GM12878 (cell line): ENCODE measurements at regions not wholly inside any gene's neighbourhood (a gene's known extent, or its start where the extent isn't known, plus 50 kb on each side); places are given as distances from the start of the nearest gene placed in this dataset.

Experiments
- ATAC-seq: fragments of 200-7000 bp; cut with Tn5 transposase; 3 replicates; pipeline ENCODE4 v1.9.1; 2020; ENCODE audit warnings: mild to moderate bottlenecking, moderate library complexity
- BruUV-seq: library from RNA; stranded (reverse); fragments of 400-500 nt; replicated peaks from 2 replicates; lab custom pipeline; 2021; lab: Mats Ljungman, UMichigan
- CTCF ChIA-PET: fragments of 300-600 bp; sonication (Branson Sonifier 250); formaldehyde crosslinking; extraction: SDS; loops from one replicate; lab custom pipeline; 2021; ENCODE audit warnings: inconsistent platforms; lab: Yijun Ruan, JAX
- POLR2A ChIA-PET: fragments of 350-600 bp; formaldehyde crosslinking; extraction: SDS; loops from one replicate; lab custom pipeline; 2021; ENCODE audit warnings: inconsistent platforms; lab: Charles Lee
- RAD21 ChIA-PET: fragments of 300-600 bp; sonication (Branson Sonifier 250); formaldehyde crosslinking; loops from one replicate; lab custom pipeline; 2023; ENCODE audit warnings: antibody characterized with exemption; ENCODE audit not compliant: unreplicated experiment; lab: Charles Lee
- SMC1A ChIA-PET: fragments of 300-600 bp; sonication (Branson Sonifier 250); formaldehyde crosslinking; loops from one replicate; lab custom pipeline; 2023; ENCODE audit not compliant: unreplicated experiment, uncharacterized antibody; lab: Charles Lee
- DNase-seq: peaks from one replicate; pipeline ENCODE4 v3.0.0-alpha.2; 2011; ENCODE audit warnings: low read depth, low spot score
- FAIRE-seq: peaks from 3 replicates; lab custom pipeline; 2011; peaks lifted over from hg19 to GRCh38; lab: Jason Lieb, UNC
- H2AFZ ChIP-seq: 2 replicates; pipeline ENCODE4 v1.6.0; 2011; ENCODE audit warnings: low read depth, low read length, control low read depth; ENCODE audit not compliant: control insufficient read depth
- H3K27ac ChIP-seq: 2 replicates; pipeline ENCODE4 v1.5.1; 2011; ENCODE audit warnings: control low read depth; ENCODE audit not compliant: control insufficient read depth, insufficient read depth
- H3K27me3 ChIP-seq, 2 experiments: replicated peaks in 1 of 2; 2 replicates each; pipeline versions ENCODE4 v1.6.0 to v1.6.1; 2011; ENCODE audit warnings: low read length in 1 of 2; ENCODE audit not compliant: control insufficient read depth in 2 of 2, insufficient read depth in 2 of 2
- H3K36me3 ChIP-seq, 2 experiments: 2 replicates each; pipeline ENCODE4 v1.5.1; 2011; ENCODE audit warnings: low read length in 1 of 2; ENCODE audit not compliant: control insufficient read depth in 2 of 2, insufficient read depth in 2 of 2
- H3K4me1 ChIP-seq: 2 replicates; pipeline ENCODE4 v1.6.1; 2011; ENCODE audit warnings: mild to moderate bottlenecking, low read length, moderate library complexity, mixed read lengths; ENCODE audit not compliant: control insufficient read depth, insufficient read depth
- H3K4me2 ChIP-seq: 2 replicates; pipeline ENCODE4 v1.6.0; 2011; ENCODE audit warnings: control low read depth; ENCODE audit not compliant: control insufficient read depth, insufficient read depth
- H3K4me3 ChIP-seq: fragments of 200-600 bp; sonication (generic); 2 replicates; pipeline ENCODE4 v1.5.1; 2016
- H3K79me2 ChIP-seq: 2 replicates; pipeline ENCODE4 v1.6.0; 2011; ENCODE audit warnings: low read length; ENCODE audit not compliant: control insufficient read depth, insufficient read depth
- H3K9ac ChIP-seq: 2 replicates; pipeline ENCODE4 v1.8.0; 2011; ENCODE audit warnings: low read length, control low read depth, mixed read lengths; ENCODE audit not compliant: control insufficient read depth, insufficient read depth
- H3K9me3 ChIP-seq: replicated peaks from 3 replicates; pipeline ENCODE4 v1.5.1; 2011; ENCODE audit warnings: mild to moderate bottlenecking, low read length; ENCODE audit not compliant: control insufficient read depth, insufficient read depth
- H4K20me1 ChIP-seq: 2 replicates; pipeline ENCODE4 v1.6.0; 2011; ENCODE audit not compliant: control insufficient read depth, insufficient read depth
- BMI1 ChIP-seq: fragments of 450-650 bp; IDR thresholded peaks from 2 replicates; pipeline ENCODE4 v1.6.1; 2016; ENCODE audit warnings: mild to moderate bottlenecking, moderate library complexity, borderline replicate concordance
- CREM ChIP-seq: IDR thresholded peaks from 2 replicates; pipeline ENCODE4 v1.6.1; 2014; ENCODE audit warnings: antibody characterized with exemption, low read depth
- HDGF ChIP-seq: fragments of 450-650 bp; IDR thresholded peaks from 2 replicates; pipeline ENCODE4 v1.6.1; 2016; ENCODE audit warnings: antibody characterized with exemption
- IKZF1 ChIP-seq: fragments of 450-650 bp; conservative IDR thresholded peaks from 2 replicates; pipeline ENCODE4 v1.6.1; 2017; ENCODE audit warnings: antibody characterized with exemption, mild to moderate bottlenecking
- JUND ChIP-seq: IDR thresholded peaks from 2 replicates; pipeline ENCODE4 v1.6.1; 2012; ENCODE audit warnings: low read depth, mild to moderate bottlenecking, low read length, improper control_type of control experiment, moderate library complexity
- KDM1A ChIP-seq: fragments of 200-600 bp; sonication (generic); IDR thresholded peaks from 2 replicates; pipeline ENCODE4 v1.6.1; 2016; ENCODE audit warnings: borderline replicate concordance
- NFIC ChIP-seq: IDR thresholded peaks from 2 replicates; pipeline ENCODE4 v1.6.1; 2012; ENCODE audit warnings: low read depth, mild to moderate bottlenecking, inconsistent platforms, low read length, moderate library complexity
- NFYB ChIP-seq: IDR thresholded peaks from 2 replicates; pipeline ENCODE4 v1.6.1; 2011; ENCODE audit warnings: low read depth, mild to moderate bottlenecking, low read length, improper control_type of control experiment, moderate library complexity; ENCODE audit not compliant: insufficient read depth
- PAX8 ChIP-seq: fragments of 450-650 bp; IDR thresholded peaks from 2 replicates; pipeline ENCODE4 v1.6.1; 2017; ENCODE audit warnings: mild to moderate bottlenecking, moderate library complexity
- RAD51 ChIP-seq: fragments of 450-650 bp; IDR thresholded peaks from 2 replicates; pipeline ENCODE4 v1.6.1; 2016; ENCODE audit warnings: moderate library complexity, mild to moderate bottlenecking, inconsistent platforms
- STAT1 ChIP-seq: fragments of 450-650 bp; conservative IDR thresholded peaks from 2 replicates; pipeline ENCODE4 v1.6.1; 2014; ENCODE audit warnings: antibody characterized with exemption, mild to moderate bottlenecking
- SUZ12 ChIP-seq: fragments of 200-600 bp; sonication (generic); IDR thresholded peaks from one replicate; pipeline ENCODE4 v1.6.1; 2018; ENCODE audit warnings: antibody characterized with exemption, mild to moderate bottlenecking; ENCODE audit not compliant: unreplicated experiment
- ZNF207 ChIP-seq: fragments of 450-650 bp; IDR thresholded peaks from 2 replicates; pipeline ENCODE4 v1.6.1; 2014; ENCODE audit warnings: antibody characterized with exemption, mild to moderate bottlenecking, borderline replicate concordance
- WGBS: methylation state at CpG from one replicate; pipeline ENCODE4 v1.1.6; 2016; ENCODE audit warnings: low lambda C conversion rate; ENCODE audit not compliant: insufficient replicate concordance, insufficient coverage; ENCODE audit errors: missing lambda C conversion rate; 5-methylcytosine and 5-hydroxymethylcytosine counted together
- in situ Hi-C: fragments of 300-500 bp; cut with MboI; formaldehyde crosslinking; loops from 9 replicates; pipeline ENCODE4 v1.14.3; 2018; ENCODE audit warnings: mixed read lengths
- intact Hi-C: fragments of 100-400 bp; cut with micrococcal nuclease; formaldehyde crosslinking; loops from one replicate; pipeline ENCODE4 v1.14.2; 2022; ENCODE audit not compliant: unreplicated experiment

DNA sequence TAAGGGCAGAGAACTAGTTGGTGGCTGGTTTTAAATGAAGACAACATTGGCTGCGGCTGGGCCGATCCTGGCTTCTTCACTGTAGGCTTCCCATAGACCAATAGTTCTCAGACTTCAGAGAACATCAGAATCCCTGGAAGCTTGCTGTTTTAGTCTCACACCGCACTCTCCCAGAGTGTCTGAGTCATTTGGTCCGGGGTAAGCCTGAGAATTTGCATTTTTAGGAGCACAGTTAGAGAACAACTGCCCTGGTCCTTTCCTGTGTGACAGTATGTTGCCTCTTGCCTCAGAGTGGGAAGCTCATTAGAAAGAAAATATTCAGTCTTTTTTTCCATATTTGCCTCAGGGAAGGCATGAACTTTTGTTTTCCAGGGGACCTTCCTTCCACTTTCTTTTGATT is 137.1 kb upstream of the GAREM1 start:
- no peak for DNase-seq
- in situ Hi-C loops (no loop called here), intact Hi-C loops (no loop called here)
- ChIA-PET CTCF (no interaction called here), SMC1A (no interaction called here), RAD21 (no interaction called here), POLR2A (no interaction called here)
- no peak for FAIRE-seq
- WGBS, result 51% methylated on average over 4 of the region's 4 CpGs
- H2AFZ ChIP-seq, result no peak overlapping the region
- TF ChIP-seq PAX8 (no peak), NFYB (no peak), IKZF1 (no peak), ZNF207 (no peak), STAT1 (no peak), BMI1 (no peak), HDGF (no peak), JUND (no peak), NFIC (no peak), CREM (no peak), SUZ12 (no peak), RAD51 (no peak), KDM1A (no peak)
- ATAC-seq, result no peak
- H3K9ac ChIP-seq, result no peak overlapping the region
- H3K36me3 ChIP-seq, result no peaks in the 10 kb centered on the region
- H3K9me3 ChIP-seq, result no peaks in the 10 kb centered on the region
- H3K27ac ChIP-seq, result no peak overlapping the region
- H3K79me2 ChIP-seq, result no peaks in the 10 kb centered on the region
- BruUV-seq, result no TSS peak
- no peaks in the 10 kb centered on the region for H3K27me3 ChIP-seq
- no peaks in the 10 kb centered on the region for H3K4me1 ChIP-seq
- no peaks in the 10 kb centered on the region for H4K20me1 ChIP-seq
- H3K4me2 ChIP-seq, result no peak overlapping the region
- no peak overlapping the region for H3K4me3 ChIP-seq
